GM21723 (cell line): ENCODE measurements at regions not wholly inside any gene's neighbourhood (a gene's known extent, or its start where the extent isn't known, plus 50 kb on each side); places are given as distances from the start of the nearest gene placed in this dataset.
"Not testable (repeated sequence)": the region's sequence is repeated elsewhere in the genome, so short reads cannot be mapped to it uniquely, and the experiment has no call there.

Source experiments
- ATAC-seq: cut with Tn5 transposase; IDR thresholded peaks from one replicate; pipeline ENCODE4 v1.9.1; 2021; ENCODE audit warnings: mild to moderate bottlenecking, moderate library complexity; ENCODE audit not compliant: unreplicated experiment

DNA sequence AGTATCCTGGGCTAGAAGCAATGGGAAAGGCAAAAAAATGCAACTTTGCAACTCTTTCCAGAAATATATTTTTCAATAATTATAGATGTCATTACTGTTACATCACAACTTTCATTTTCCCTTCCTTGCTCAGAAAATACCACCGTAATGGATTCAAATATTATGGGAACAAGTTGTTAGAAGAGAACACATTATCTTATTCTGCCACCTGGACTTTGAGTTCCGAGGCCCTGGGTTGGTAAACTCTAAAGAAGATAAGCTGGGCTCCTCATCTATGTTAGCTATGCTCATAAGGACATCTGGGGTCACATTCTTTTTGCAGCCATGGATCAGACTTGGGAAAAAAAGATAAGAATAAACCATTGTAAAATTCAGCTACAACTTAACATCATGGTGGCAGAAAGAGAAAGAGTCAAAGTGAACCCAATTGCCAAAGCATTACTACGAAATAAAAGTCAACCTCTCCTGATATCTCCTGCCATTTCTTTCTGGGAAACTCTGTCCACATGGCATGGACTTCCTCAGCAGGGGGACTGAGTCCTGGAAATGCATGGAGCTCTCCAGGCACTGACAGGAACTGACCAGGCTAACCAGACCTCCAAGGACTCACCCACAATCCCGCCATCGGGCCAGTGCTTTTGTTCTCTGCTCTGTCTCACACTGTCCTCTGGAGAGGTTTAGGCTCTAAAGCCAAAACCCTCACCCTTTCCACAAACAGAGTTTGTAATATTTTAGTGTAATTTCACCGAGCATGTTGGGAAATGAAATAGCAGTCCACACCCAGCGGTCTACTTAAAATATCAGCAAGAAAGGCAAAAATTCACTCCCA lies 499.1 kb upstream of the RUNX1 start:
- no peak for ATAC-seq

DNA sequence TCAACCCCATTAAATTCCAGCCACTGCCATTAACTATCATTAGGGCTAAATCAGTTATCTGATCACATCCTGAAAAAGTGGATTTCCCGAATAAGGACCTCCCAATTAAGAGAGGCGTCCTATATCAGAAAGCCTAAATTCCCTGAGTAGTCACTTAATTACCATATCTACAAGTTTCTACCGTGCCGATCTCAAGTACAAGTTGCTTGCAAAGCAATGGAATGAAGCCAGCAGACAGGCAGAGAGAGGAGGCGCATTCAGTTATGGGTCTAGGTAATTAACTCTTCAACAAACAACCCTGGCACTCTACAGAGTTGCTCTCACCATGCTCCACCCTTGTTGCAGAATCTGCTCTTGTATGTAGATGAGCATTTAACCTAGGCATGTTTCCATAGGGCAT lies 494.6 kb upstream of the RUNX1 start:
- ATAC-seq = no peak

DNA sequence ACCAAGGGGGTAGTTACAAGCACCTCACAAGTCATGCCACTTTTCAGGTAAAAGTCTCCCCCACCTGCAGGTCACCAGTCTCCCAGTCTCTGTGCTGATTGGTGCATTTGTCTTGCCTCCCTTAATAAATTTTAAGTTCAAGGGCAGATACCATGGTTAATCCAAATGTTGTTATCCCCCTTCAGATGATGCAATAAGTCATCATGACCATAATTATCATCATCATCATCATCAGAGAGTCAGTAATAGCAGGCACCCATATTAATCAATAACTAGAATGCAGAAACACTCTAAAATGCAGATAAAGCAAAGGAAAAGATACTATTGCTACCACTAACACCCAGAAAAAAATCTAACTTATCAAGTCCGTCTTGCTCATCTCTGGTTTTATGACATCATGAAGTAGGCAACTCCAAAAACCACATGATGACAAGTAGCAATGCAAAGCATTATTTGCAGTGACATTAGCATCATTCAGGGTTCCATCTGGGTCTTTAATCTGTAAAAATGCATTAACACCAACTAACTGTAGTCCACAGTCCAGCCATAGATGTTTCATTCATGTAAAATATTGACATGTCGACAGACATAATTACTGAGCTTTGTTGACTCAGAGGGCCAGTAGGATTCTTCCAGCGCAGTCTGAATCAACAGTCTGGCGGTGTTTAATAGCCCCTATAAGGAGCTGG lies 492.0 kb upstream of the RUNX1 start:
- ATAC-seq = no peak

DNA sequence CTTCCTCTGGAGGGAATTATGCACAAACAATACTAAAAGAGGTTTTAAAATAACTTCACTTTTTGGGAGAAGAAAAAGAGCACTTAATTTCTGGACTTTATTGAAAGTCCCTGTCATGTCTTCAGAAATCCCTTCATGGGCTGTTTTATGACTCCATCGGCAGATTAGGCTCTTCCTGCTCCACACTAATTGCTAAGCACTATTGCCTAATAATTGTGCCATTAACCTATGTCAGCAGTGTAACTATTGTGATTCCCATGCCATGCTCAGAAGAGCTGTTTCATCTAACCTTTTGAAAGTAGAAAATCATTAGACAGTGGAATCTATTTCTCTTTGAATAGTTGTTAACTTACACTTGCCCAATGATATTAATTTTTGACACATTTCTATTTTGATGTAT lies 489.3 kb upstream of the RUNX1 start:
- ATAC-seq = no peak

DNA sequence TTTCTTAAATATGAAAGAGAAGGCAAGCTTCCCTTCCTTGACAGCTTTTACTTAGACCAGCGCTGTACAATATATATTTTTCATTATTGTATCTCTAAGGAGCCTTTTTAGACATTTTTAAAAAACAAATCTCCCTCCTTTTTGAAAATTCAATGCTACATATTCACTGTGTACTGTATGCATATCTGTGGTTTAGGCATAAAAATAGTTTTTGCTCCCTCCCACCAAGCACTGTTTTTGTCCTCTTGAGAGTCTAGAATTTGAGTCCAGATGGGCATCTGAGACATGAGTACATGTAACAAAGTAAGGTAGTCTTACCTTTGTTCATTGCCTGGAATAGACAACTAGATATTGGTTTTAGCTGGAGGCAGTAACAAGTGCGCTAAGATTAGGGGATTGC lies 488.5 kb upstream of the RUNX1 start:
- ATAC-seq = no peak

DNA sequence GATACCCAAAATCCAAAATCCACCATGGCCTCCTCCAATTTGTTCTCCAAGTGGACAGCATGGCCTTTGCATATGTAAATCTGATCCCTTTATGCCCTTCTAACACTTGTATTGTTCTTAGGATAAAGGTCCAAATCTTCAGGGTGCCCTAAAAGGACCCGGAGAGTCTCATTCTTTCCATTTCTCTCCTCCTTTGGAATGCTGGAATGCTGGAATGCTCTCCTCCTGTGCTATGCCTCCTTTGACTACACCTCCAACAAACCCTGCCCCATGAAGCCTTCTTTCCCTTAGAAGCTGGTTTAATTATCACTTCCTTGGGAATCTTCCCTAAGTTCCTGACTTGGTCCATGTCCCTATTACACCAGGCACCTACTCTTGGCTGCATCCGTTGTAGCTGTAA lies 484.8 kb upstream of the RUNX1 start:
- no peak for ATAC-seq

DNA sequence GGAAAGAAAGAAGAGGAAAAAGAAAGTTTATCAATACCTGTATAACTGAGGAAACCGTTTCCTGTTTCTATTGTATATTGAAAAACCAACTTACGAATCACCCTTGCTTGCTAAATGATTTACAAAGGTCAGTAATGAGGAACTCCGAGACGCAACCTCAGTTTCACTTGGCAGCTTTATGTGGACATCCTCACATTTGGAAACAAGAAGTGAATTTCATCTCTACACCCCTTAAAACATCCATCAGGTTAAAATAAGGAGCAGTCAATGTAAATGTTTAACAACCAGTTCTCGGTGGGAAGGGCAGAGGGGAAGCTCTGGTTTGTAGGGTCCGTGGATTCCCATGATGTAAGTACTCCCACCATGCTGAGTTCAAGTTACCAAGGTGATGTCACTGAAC lies 481.7 kb upstream of the RUNX1 start:
- no peak for ATAC-seq

DNA sequence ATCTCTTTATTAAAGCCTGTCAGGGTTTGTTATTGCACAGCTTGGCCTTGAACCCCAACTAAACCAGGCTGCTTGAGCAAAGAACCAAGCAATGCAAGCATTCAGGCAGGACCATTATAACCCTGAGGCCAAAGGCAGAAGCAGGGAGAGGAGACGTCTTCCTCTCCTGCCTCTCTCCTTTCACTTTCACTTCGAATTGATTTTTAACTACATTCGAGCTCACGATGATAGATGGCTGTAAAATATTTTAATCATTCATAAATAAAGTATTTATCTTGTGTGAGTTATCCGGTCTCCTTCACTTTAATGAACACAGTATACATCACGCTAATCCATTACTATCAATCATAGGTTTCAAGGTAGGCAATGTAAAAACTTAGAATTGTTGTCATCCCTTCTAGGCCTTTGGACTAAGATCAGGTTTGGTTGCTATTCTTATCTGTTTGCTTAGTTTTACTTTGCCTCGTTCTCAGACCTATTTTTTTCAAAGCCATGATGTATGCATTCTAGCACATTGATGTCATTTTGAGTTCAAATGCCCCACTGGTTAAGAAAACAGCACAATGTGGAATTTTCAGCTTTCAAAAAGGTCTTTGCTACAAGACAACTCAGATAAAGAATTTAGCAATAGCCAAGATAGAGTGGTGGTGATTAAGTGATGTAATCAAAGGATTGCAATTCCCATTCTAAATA lies 480.2 kb upstream of the RUNX1 start:
- ATAC-seq = no peak

DNA sequence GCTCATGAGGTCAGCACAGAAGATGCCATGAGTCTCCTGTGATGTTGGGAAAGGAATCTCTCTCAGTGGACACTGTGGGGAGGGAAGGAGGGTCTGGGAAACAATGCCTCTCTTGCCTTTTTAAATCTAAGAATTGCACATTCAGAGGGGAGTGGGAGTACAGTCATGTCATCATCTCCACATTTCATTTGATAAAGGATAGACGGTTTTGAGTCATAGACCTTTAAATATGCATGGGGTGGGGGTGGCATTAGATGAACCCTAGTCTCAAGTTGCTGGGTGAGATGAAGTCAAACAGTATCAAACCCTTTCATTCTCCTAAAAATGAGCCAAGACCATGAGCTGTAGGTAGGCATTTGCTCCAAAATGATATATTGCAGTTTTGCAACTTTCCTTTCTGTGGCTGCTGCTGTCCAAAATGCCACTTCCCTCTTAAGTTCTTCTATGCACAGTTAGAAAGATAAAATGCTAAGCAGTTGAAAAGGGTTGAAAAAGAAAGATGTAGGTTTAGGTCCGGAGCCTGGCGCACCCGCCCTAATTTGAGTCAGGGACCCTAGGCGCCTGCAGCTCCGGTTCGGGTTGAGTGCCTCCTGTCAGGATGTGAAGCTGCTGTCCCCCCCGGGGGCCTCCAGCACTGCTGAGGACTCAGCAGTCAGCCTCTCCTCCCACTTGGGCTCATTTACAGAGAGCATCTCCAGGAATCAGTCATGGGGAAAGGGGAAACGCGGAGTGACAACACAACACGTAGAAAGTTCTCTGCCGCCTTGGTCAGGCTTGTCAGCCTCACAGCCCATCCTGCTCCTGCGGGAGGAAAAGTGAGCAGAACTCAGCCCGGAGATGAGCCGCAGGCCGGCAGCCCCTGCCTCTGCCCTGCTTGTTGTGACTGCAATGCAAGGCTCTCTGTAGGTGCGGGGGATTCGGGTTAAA lies 479.3 kb upstream of the RUNX1 start:
- no peak for ATAC-seq

DNA sequence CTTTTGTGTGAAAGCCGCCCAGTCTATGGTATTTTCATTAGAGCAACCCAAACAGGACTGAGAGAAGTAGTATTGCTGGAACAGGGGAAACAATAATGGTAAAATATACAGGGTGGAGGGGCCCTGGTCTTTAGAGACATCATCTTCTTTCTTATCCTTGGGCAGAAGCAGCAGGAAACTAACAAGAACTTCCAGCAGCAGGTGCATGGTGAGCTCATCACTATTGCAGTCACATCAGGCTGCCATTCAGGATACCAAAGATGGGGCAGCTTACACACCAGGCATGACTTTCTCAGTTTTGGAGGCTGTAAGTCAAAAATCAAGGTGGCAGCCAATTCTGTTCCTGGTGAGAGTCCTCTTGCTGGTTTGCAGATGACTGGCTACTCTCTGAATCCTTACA lies 478.3 kb upstream of the RUNX1 start:
- no peak for ATAC-seq

DNA sequence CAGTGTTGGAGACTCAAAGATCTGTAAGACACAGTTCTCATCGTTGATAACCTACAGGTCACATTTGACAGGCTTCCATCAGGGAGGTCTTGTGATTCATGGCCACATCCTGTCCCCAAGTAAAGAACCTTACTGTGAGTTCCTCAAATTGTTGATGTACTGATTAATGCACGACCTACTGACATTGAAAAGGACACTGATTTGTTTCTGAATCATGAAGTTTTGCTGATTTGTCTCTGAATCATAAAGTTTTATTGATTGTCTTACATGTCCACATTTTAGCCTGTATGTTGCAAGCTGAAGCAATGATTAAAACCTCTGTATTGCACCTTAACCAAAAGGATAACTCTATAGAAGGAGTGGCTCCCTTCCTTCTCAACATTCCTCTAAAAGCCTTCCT lies 476.3 kb upstream of the RUNX1 start:
- no peak for ATAC-seq

DNA sequence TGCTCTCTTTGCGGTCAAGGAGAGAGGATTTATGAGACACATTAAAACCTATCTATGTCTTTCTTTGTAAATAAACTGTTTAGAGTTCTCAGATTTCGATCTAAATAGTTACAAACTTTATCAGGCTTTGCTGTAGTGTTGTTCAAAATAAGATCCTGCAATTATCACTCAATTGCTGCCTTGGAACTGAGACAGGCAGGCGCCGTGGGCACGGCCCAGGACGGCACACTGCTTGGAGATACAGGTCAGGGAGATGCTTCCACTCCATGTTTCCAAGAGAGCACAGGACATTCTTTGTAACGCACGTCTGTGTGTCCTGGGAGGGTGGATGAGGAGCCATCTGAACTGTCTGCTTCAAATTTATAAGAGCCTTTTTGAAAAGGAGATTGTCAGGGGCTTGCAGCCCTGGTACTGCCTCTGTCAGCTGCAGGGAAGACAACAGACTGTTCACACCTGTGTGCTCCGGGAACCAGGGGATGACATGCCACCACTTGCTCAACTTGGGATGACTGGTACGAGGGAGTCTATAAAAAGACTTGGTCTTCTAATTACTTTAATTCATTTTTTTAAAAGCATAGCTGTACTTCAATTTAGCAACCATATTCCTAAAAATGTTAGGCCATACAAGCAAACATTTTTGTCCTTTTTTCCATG lies 472.9 kb upstream of the RUNX1 start:
- ATAC-seq = no peak

DNA sequence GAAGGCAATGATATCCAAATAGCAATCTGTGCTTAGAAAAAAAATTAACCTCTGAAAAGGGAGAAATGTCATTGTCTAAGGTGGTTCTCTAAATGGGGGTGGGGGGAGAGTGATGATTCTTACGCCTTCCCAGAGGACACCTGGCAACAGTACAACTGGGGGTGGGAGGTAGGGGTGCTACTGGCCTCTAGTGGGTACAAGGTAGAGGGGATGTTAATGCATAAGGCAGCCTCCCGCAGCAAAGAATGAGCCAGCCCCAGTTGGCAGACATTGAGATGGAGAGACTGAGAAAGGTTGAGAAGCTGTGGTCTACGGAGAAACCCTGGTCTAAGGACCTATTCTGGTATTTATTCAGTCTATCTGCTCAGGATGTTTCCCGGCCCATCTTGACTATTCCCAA lies 472.2 kb upstream of the RUNX1 start:
- ATAC-seq = no peak

DNA sequence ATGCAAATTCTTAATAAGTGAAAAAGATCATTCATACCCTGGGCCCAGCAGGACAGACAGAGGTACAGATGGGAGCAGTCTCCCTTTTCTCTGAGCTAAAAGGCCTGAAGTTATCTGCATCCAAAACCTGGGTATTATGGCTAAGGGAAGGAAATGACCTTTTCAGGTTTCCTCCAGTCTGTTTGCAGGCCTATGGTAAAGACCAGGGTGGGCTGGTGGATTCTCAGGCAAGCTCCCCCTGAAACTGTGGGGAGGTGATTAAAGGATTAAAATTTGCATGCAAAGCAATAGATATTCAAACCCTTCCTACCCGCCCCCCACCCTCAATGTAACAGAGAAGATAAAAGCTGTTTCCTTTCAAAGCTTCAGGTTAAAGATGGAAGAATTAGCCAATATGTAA lies 471.8 kb upstream of the RUNX1 start:
- ATAC-seq = no peak

DNA sequence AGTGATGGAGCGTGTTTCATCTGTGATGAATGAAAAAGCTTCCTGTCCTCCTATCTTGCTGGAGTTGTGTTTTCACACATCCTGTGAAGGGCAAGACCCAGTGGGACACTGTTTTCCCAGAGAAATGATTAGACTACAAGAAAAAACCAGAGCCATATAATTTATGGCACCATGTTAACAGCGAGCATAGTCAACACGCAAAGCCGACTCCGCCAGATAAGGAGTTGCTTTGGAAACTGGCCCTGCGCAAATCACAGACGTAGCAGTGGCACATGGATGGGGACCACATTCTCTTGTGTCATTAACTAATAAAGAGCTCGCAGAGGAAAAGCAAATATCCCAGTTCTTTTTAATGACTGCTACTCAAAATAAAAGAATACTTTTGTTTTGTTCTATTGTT lies 471.2 kb upstream of the RUNX1 start:
- ATAC-seq = no peak

DNA sequence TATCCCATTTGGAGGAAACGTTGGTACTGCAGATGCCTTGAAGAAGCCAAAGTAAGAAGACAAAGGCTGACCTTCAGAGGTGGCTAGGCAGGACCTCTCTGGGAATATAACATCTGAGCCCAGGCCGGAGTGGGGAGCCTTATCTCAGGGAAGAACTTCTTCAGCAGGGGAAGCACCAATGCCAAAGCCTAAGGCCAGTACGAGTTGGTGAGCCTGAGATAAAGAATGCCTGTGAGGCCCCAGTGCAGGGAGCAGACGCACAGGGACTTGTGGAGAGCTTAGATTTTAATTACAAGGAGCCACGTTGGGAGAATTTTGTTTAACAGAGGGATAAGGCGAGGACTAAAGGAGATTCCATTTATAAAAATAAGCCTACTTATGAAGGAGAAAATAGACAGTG lies 468.8 kb upstream of the RUNX1 start:
- no peak for ATAC-seq

DNA sequence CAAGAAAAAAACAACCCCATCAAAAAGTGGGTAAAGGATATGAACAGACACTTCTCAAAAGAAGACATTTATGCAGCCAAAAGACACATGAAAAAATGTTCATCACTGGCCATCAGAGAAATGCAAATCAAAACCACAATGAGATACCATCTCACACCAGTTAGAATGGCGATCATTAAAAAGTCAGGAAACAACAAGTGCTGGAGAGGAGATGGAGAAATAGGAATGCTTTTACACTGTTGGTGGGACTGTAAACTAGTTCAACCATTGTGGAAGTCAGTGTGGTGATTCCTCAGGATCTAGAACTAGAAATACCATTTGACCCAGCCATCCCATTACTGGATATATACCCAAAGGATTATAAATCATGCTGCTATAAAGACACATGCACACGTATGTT lies 467.2 kb upstream of the RUNX1 start:
- ATAC-seq = not testable (repeated sequence)

DNA sequence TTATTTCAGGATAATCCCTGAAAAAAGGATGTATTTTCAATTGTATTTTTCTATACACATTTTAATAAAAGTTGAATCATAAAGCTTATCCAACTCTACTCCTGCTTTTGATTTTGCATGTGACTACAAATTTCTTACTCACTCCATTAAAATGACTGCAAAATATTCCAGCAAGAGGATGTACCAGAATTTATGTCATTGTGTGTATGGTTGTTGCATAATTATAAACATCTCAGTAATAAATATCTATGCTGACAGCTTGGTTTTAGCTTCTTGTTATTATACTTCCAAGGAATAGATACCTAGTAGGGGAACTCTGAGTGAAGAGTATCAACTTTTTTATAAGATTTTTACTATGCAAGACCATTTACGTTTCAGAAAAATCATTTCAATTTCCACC lies 463.2 kb upstream of the RUNX1 start:
- no peak for ATAC-seq

DNA sequence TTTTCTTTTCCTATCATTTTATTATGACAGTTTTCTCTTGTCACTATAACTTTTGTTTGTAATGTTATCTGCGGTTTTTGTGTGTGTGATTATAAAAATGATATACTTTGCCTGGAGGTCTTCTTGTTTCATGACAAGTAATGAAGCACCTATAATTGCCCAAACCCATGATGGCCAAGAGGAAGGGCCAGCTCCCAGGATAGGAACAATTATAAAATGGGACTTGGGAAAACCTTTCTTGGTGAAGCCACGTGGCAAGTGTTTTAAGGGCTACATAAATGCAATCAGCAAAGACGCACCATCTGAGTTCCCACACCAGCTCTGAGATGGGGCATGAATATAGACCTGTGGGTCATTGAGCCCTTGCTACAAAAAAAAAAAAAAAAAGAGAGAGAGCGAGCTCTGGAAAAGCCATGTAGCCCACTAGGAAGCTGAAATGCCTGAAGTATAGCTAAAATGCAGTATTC lies 462.6 kb upstream of the RUNX1 start:
- ATAC-seq = no peak

DNA sequence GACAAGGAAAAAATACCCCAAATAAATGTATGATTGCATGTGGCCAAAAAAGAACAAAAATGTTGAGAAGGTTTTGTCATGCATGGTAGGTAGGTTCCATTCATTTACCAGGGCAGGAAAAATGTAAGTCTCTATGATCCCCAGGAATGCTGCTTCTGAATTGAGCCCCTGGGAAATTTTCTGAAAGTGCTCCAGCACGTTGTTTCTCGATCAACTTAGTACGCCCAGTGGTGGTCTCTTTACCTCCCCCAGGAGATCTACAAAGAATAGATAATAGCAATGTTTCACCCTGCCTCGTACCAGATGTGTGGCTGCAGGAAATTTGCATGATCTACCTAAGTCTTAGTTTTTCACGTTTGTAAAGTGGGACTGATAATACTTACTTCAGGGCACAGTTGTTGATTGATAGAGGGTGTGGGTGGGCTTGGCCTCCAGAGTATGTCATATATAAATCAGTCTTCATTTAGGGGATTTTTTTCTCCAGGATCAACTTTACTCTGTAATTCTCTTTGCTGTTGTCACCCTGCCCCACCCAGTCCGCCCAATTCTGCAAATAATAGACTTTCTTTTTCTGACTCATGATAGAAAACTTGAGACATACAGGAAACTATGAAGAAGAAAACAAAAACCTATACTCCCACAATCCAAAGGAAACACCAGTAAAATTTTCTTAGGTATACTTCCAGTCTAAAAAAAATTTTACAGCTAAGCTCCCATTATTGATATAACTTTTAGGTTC lies 462.0 kb upstream of the RUNX1 start:
- ATAC-seq = no peak
